ENCODE measurements at regions not wholly inside any gene's neighbourhood (a gene's known extent, or its start where the extent isn't known, plus 50 kb on each side); places are given as distances from the start of the nearest gene placed in this dataset.

- no peak for DNase-seq (ENCODE audit: low spot score)
Measured at GRCh38 chr1:73953586-73953985, 244.4 kb downstream of the LRRIQ3 start.

- no peak for DNase-seq (ENCODE audit: low spot score)
Measured at GRCh38 chr1:73953186-73953585, 244.8 kb downstream of the LRRIQ3 start.

GRCh38 chr1:73948055-73948454, 249.9 kb downstream of the LRRIQ3 start:
- no peak for DNase-seq (ENCODE audit: low spot score)

GRCh38 chr1:73947009-73947408, 251.0 kb downstream of the LRRIQ3 start:
- DNase-seq (ENCODE audit: low spot score): no peak

- DNase-seq (ENCODE audit: low spot score): no peak
Measured at GRCh38 chr1:73943270-73943669, 254.7 kb downstream of the LRRIQ3 start.

- DNase-seq (ENCODE audit: low spot score): no peak
Measured at GRCh38 chr1:73930293-73930692, 267.7 kb downstream of the LRRIQ3 start.

- no peak for DNase-seq (ENCODE audit: low spot score)
Measured at GRCh38 chr1:73914951-73915350, 283.0 kb downstream of the LRRIQ3 start.

GRCh38 chr1:73913025-73913424, 285.0 kb downstream of the LRRIQ3 start:
- DNase-seq (ENCODE audit: low spot score): no peak

GRCh38 chr1:73911849-73912248, 286.1 kb downstream of the LRRIQ3 start:
- DNase-seq (ENCODE audit: low spot score): no peak

GRCh38 chr1:73910466-73910865, 287.5 kb downstream of the LRRIQ3 start:
- no peak for DNase-seq (ENCODE audit: low spot score)

- no peak for DNase-seq (ENCODE audit: low spot score)
Measured at GRCh38 chr1:73910062-73910461, 287.9 kb downstream of the LRRIQ3 start.

GRCh38 chr1:73909043-73909562, 288.9 kb downstream of the LRRIQ3 start:
- no peak for DNase-seq (ENCODE audit: low spot score)

GRCh38 chr1:73907051-73907450, 290.9 kb downstream of the LRRIQ3 start:
- no peak for DNase-seq (ENCODE audit: low spot score)

- no peak for DNase-seq (ENCODE audit: low spot score)
Measured at GRCh38 chr1:73903092-73903491, 294.9 kb downstream of the LRRIQ3 start.

GRCh38 chr1:73901738-73902137, 296.2 kb downstream of the LRRIQ3 start:
- no peak for DNase-seq (ENCODE audit: low spot score)

- no peak for DNase-seq (ENCODE audit: low spot score)
Measured at GRCh38 chr1:73899311-73899710, 298.7 kb downstream of the LRRIQ3 start.

- DNase-seq (ENCODE audit: low spot score): no peak
Measured at GRCh38 chr1:73898540-73898939, 299.4 kb downstream of the LRRIQ3 start.

- DNase-seq (ENCODE audit: low spot score): no peak
Measured at GRCh38 chr1:73887412-73887811, 310.6 kb downstream of the LRRIQ3 start.

- DNase-seq (ENCODE audit: low spot score): no peak
Measured at GRCh38 chr1:73886716-73887115, 311.3 kb downstream of the LRRIQ3 start.

GRCh38 chr1:73874806-73875205, 323.2 kb downstream of the LRRIQ3 start:
- DNase-seq (ENCODE audit: low spot score): no peak

GRCh38 chr1:73868810-73869336, 329.1 kb downstream of the LRRIQ3 start:
- no peak for DNase-seq (ENCODE audit: low spot score)

GRCh38 chr1:73862355-73862754, 335.6 kb downstream of the LRRIQ3 start:
- DNase-seq (ENCODE audit: low spot score): no peak

- DNase-seq (ENCODE audit: low spot score): no peak
Measured at GRCh38 chr1:73860421-73860950, 337.5 kb downstream of the LRRIQ3 start.

- DNase-seq (ENCODE audit: low spot score): no peak
Measured at GRCh38 chr1:73859227-73859626, 338.7 kb downstream of the LRRIQ3 start.
